Breast epithelium (tissue), 4 donors: ENCODE measurements at regions not wholly inside any gene's neighbourhood (a gene's known extent, or its start where the extent isn't known, plus 50 kb on each side); places are given as distances from the start of the nearest gene placed in this dataset.

Experiments
- DNase-seq, 2 donors: peaks; one replicate each; pipeline ENCODE4 v3.0.0-alpha.2; 2019; ENCODE audit warnings: low spot score in 2 of 2
- H3K27ac ChIP-seq, 2 donors: fragments of 200-600 bp; sonication (generic) in 1 of 2; one replicate each; pipeline ENCODE4 v1.5.1; 2016 to 2019; ENCODE audit warnings: mild to moderate bottlenecking in 1 of 2
- H3K27me3 ChIP-seq, 2 donors: fragments of 200-600 bp; sonication (generic) in 1 of 2; one replicate each; pipeline versions ENCODE4 v1.5.1 to v1.6.0; 2017 to 2019; ENCODE audit warnings: control low read depth in 1 of 2, mild to moderate bottlenecking in 1 of 2
- H3K36me3 ChIP-seq: fragments of 200-600 bp; one replicate; pipeline ENCODE4 v1.5.1; 2019
- H3K4me1 ChIP-seq, 2 donors: fragments of 200-600 bp; sonication (generic); one replicate each; pipeline ENCODE4 v1.5.1; 2016 to 2019; ENCODE audit warnings: control low read depth in 1 of 2
- H3K4me3 ChIP-seq, 3 donors: fragments of 200-600 bp; sonication (generic); 1 replicate in 2 of 3; 2 replicates in 1 of 3; pipeline ENCODE4 v1.5.1; 2016 to 2019; ENCODE audit warnings: mild to moderate bottlenecking in 3 of 3, moderate library complexity in 2 of 3
- H3K9me3 ChIP-seq, 2 donors: fragments of 200-600 bp; sonication (generic) in 1 of 2; one replicate each; pipeline ENCODE4 v1.5.1; 2016 to 2019; ENCODE audit warnings: control low read depth in 1 of 2
- POLR2A ChIP-seq: fragments of 450-650 bp; IDR thresholded peaks from one replicate; pipeline ENCODE4 v1.6.1; 2016; ENCODE audit warnings: antibody characterized with exemption, mild to moderate bottlenecking, moderate library complexity
- POLR2AphosphoS5 ChIP-seq, 3 donors: sonication (generic); formaldehyde crosslinking; IDR thresholded peaks; one replicate each; pipeline ENCODE4 v1.6.1; 2017; ENCODE audit warnings: antibody characterized with exemption in 3 of 3
- intact Hi-C: fragments of 100-400 bp; cut with DNase I; formaldehyde crosslinking; loops from one replicate; pipeline ENCODE4 v1.15.1; 2023; ENCODE audit warnings: low total_unique reads
- TF ChIP-seq, protein P1 (sequence below), 3 donors: fragments of 450-650 bp; IDR thresholded peaks; one replicate each; pipeline ENCODE4 v1.5.1; 2016 to 2017; ENCODE audit warnings: antibody characterized with exemption in 3 of 3, mild to moderate bottlenecking in 3 of 3, moderate library complexity in 3 of 3

GRCh38 chr4:14294611-14295010 lies 667.1 kb upstream of the BOD1L1 start:
- no peak for DNase-seq
- no peaks in the 10 kb centered on the region for H3K4me1 ChIP-seq
- no peaks in the 10 kb centered on the region for H3K27me3 ChIP-seq
- no peak overlapping the region for H3K27ac ChIP-seq
- intact Hi-C loops: no loop called here
- H3K9me3 ChIP-seq: no peaks in the 10 kb centered on the region
- no peak overlapping the region for H3K4me3 ChIP-seq
- TF ChIP-seq POLR2A: no peak
- TF ChIP-seq, protein P1, sequence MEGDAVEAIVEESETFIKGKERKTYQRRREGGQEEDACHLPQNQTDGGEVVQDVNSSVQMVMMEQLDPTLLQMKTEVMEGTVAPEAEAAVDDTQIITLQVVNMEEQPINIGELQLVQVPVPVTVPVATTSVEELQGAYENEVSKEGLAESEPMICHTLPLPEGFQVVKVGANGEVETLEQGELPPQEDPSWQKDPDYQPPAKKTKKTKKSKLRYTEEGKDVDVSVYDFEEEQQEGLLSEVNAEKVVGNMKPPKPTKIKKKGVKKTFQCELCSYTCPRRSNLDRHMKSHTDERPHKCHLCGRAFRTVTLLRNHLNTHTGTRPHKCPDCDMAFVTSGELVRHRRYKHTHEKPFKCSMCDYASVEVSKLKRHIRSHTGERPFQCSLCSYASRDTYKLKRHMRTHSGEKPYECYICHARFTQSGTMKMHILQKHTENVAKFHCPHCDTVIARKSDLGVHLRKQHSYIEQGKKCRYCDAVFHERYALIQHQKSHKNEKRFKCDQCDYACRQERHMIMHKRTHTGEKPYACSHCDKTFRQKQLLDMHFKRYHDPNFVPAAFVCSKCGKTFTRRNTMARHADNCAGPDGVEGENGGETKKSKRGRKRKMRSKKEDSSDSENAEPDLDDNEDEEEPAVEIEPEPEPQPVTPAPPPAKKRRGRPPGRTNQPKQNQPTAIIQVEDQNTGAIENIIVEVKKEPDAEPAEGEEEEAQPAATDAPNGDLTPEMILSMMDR (IDR thresholded peaks at IDR 0.05): no peak
- TF ChIP-seq POLR2AphosphoS5 (IDR thresholded peaks at IDR 0.05): no peak
- no peaks in the 10 kb centered on the region for H3K36me3 ChIP-seq

DNA sequence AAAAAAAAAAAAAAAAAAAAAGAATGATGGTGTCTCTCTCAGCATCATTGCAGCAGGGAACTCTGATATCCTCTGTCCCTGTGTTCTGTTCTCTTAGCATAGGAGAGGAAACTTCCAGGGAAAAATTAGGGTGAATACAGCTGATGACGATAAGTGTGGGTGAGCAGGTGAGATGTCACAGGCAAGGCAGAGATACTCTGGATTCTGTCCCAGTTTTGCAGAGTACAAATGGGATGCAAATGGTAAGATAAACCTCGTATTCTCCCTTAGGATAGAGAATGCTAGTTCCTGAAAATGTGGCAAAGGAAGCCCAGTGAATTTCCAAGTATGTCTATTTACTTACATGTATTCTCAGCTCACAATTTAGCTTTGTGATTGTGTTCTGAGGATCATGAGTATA lies 671.6 kb upstream of the BOD1L1 start:
- TF ChIP-seq POLR2A (no peak), POLR2AphosphoS5 (IDR thresholded peaks at IDR 0.05) (no peak)
- TF ChIP-seq, protein P1 (IDR thresholded peaks at IDR 0.05): no peak
- Histone ChIP-seq H3K36me3 (no peaks in the 10 kb centered on the region), H3K4me1 (no peaks in the 10 kb centered on the region), H3K9me3 (no peaks in the 10 kb centered on the region), H3K27me3 (no peaks in the 10 kb centered on the region), H3K4me3 (no peak overlapping the region), H3K27ac (no peak overlapping the region)
- DNase-seq: no peak
- intact Hi-C loops: no loop called here

- intact Hi-C loops: no loop called here
- no peak for DNase-seq
- TF ChIP-seq, protein P1 (IDR thresholded peaks at IDR 0.05): no peak
- TF ChIP-seq POLR2A: no peak
- TF ChIP-seq POLR2AphosphoS5 (IDR thresholded peaks at IDR 0.05): no peak
These were observed 674.5 kb upstream of the BOD1L1 start for GRCh38 chr4:14302021-14302420.

GRCh38 chr4:14303856-14304255 lies 676.3 kb upstream of the BOD1L1 start:
- TF ChIP-seq POLR2A (no peak), POLR2AphosphoS5 (IDR thresholded peaks at IDR 0.05) (no peak)
- TF ChIP-seq, protein P1 (IDR thresholded peaks at IDR 0.05): no peak
- Histone ChIP-seq H3K36me3 (no peaks in the 10 kb centered on the region), H3K27ac (no peak overlapping the region), H3K4me3 (no peak overlapping the region), H3K27me3 (no peaks in the 10 kb centered on the region), H3K9me3 (no peaks in the 10 kb centered on the region), H3K4me1 (no peaks in the 10 kb centered on the region)
- no peak for DNase-seq
- intact Hi-C loops: no loop called here

More at GRCh38 chr4:14302021-14302420, 674.5 kb upstream of the BOD1L1 start:
- Histone ChIP-seq H3K4me1 (no peaks in the 10 kb centered on the region), H3K27ac (no peak overlapping the region), H3K27me3 (no peaks in the 10 kb centered on the region), H3K9me3 (no peaks in the 10 kb centered on the region), H3K36me3 (no peaks in the 10 kb centered on the region), H3K4me3 (no peak overlapping the region)

- H3K27ac ChIP-seq: peak overlapping the region in 1 of 2 donors; percentile 7
- intact Hi-C loops: loop anchor here (5.0 kb wide), 1 partner anchor 286 kb away; no protein-coding TSS in a partner anchor
- peak in 1 of 2 donors; percentile 45 for DNase-seq
These were observed 680.7 kb upstream of the BOD1L1 start for GRCh38 chr4:14308229-14308651.

More at GRCh38 chr4:14308229-14308651, 680.7 kb upstream of the BOD1L1 start:
- Histone ChIP-seq H3K27me3 (no peaks in the 10 kb centered on the region), H3K4me1 (no peaks in the 10 kb centered on the region), H3K4me3 (no peak overlapping the region), H3K36me3 (no peaks in the 10 kb centered on the region), H3K9me3 (no peaks in the 10 kb centered on the region)
- TF ChIP-seq POLR2A: no peak
- no peak for TF ChIP-seq POLR2AphosphoS5 (IDR thresholded peaks at IDR 0.05)
- TF ChIP-seq, protein P1 (IDR thresholded peaks at IDR 0.05): no peak
